Caki2 (cell line): ENCODE measurements at regions not wholly inside any gene's neighbourhood (a gene's known extent, or its start where the extent isn't known, plus 50 kb on each side); places are given as distances from the start of the nearest gene placed in this dataset.
"Not testable (repeated sequence)": the region's sequence is repeated elsewhere in the genome, so short reads cannot be mapped to it uniquely, and the experiment has no call there.

Experiments
- DNase-seq: peaks from one replicate; pipeline ENCODE4 v3.0.0-alpha.2; 2015; ENCODE audit warnings: low read depth
- in situ Hi-C: cut with HindIII; loops from 2 replicates; pipeline ENCODE4 v1.10.0; 2016; ENCODE audit warnings: low sequenced_read_pairs, low pct_unique_long_range_greater_than_20kb, mixed read lengths

- DNase-seq = no peak
- in situ Hi-C loops = no loop called here
These were observed 525.7 kb upstream of the FOXG1 start for GRCh38 chr14:28240909-28241308.

- DNase-seq = no peak
- in situ Hi-C loops = no loop called here
These were observed 523.7 kb upstream of the FOXG1 start for GRCh38 chr14:28242895-28243294.

GRCh38 chr14:28243600-28243999, 523.0 kb upstream of the FOXG1 start:
- in situ Hi-C loops = no loop called here
- DNase-seq = no peak

- no peak for DNase-seq
- in situ Hi-C loops = no loop called here
These were observed 521.4 kb upstream of the FOXG1 start for GRCh38 chr14:28245216-28245615.

GRCh38 chr14:28247491-28247890, 519.1 kb upstream of the FOXG1 start:
- in situ Hi-C loops = no loop called here
- no peak for DNase-seq

- DNase-seq, in situ Hi-C loops: not testable (repeated sequence)
These were observed 514.5 kb upstream of the FOXG1 start for GRCh38 chr14:28252124-28252523.

GRCh38 chr14:28254768-28255167, 511.8 kb upstream of the FOXG1 start:
- in situ Hi-C loops = no loop called here
- DNase-seq = no peak

- no peak for DNase-seq
- in situ Hi-C loops = no loop called here
These were observed 502.3 kb upstream of the FOXG1 start for GRCh38 chr14:28264306-28264705.

GRCh38 chr14:28272270-28272669, 494.3 kb upstream of the FOXG1 start:
- in situ Hi-C loops = no loop called here
- DNase-seq = no peak

- in situ Hi-C loops = no loop called here
- DNase-seq = no peak
These were observed 486.1 kb upstream of the FOXG1 start for GRCh38 chr14:28280530-28280929.

- no peak for DNase-seq
- in situ Hi-C loops = no loop called here
These were observed 485.5 kb upstream of the FOXG1 start for GRCh38 chr14:28280997-28281598.

- in situ Hi-C loops = no loop called here
These were observed 481.9 kb upstream of the FOXG1 start for GRCh38 chr14:28284546-28285300.

GRCh38 chr14:28294834-28295440, 471.6 kb upstream of the FOXG1 start:
- DNase-seq = peak; percentile 1
- in situ Hi-C loops = no loop called here

More at GRCh38 chr14:28284546-28285300, 481.9 kb upstream of the FOXG1 start:
- DNase-seq = no peak

GRCh38 chr14:28297559-28297958, 469.0 kb upstream of the FOXG1 start:
- in situ Hi-C loops = no loop called here
- DNase-seq = no peak

- in situ Hi-C loops = no loop called here
These were observed 468.4 kb upstream of the FOXG1 start for GRCh38 chr14:28298156-28298555.

GRCh38 chr14:28299227-28299626, 467.4 kb upstream of the FOXG1 start:
- DNase-seq = no peak
- in situ Hi-C loops = no loop called here

More at GRCh38 chr14:28298156-28298555, 468.4 kb upstream of the FOXG1 start:
- no peak for DNase-seq

GRCh38 chr14:28300356-28300755, 466.2 kb upstream of the FOXG1 start:
- in situ Hi-C loops = no loop called here

GRCh38 chr14:28301179-28301578, 465.4 kb upstream of the FOXG1 start:
- no peak for DNase-seq
- in situ Hi-C loops = no loop called here

More at GRCh38 chr14:28300356-28300755, 466.2 kb upstream of the FOXG1 start:
- no peak for DNase-seq

GRCh38 chr14:28303248-28303647, 463.3 kb upstream of the FOXG1 start:
- DNase-seq = no peak
- in situ Hi-C loops = no loop called here
